ENCODE measurements at regions not wholly inside any gene's neighbourhood (a gene's known extent, or its start where the extent isn't known, plus 50 kb on each side); places are given as distances from the start of the nearest gene placed in this dataset.

DNA sequence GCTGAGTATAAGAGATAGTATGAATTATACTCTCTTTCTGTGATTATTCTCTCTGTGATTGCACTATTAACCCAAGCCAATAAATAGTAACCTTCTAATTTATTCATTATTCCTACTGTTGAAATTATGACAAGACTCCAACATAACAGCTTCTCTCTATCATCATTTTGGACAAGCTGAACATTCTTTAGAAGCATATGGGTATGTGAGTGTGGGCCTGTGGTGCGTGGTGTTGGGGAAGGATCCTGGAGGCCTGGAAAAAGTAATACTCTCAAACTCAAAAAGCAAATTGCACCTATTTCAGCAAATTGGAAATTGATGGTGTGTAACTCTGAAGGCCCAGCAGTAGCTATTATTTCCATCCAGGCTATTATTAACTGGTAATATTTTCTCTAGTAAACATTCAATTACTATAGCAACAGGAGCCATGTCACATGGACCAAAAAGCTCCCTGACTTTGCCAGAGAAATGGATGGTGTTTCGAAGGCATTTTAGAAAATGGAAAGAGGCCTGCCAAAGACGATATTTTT is 502.8 kb downstream of the LTN1 start:
- no peak for TF ChIP-seq EZH2 (IDR thresholded peaks at IDR 0.05; ENCODE audit: insufficient read depth, poor library complexity, severe bottlenecking)
- no peak for TF ChIP-seq EZH2phosphoT487 (IDR thresholded peaks at IDR 0.05; ENCODE audit: insufficient read depth, low read depth)

Data from GM23248 (cell line).